SK-N-MC (cell line): ENCODE measurements at regions not wholly inside any gene's neighbourhood (a gene's known extent, or its start where the extent isn't known, plus 50 kb on each side); places are given as distances from the start of the nearest gene placed in this dataset.

Experiments
- EZH2 ChIP-seq: fragments of 200-600 bp; sonication (generic); IDR thresholded peaks from one replicate; pipeline ENCODE4 v1.6.1; 2017; ENCODE audit warnings: antibody characterized with exemption
- POLR2AphosphoS5 ChIP-seq: IDR thresholded peaks from 2 replicates; pipeline ENCODE4 v1.6.1; 2012; ENCODE audit warnings: mild to moderate bottlenecking, low read depth, low read length, borderline replicate concordance

- TF ChIP-seq POLR2AphosphoS5: no peak
- TF ChIP-seq EZH2: no peak
Observed at GRCh38 chr12:16863742-16864141, 257.8 kb upstream of the LMO3 start.
